Activated CD8-positive, alpha-beta T cell treated with anti-CD3 and anti-CD28 coated beads for 36 hours (primary cell): ENCODE measurements at regions not wholly inside any gene's neighbourhood (a gene's known extent, or its start where the extent isn't known, plus 50 kb on each side); places are given as distances from the start of the nearest gene placed in this dataset.

Experiments used
- ATAC-seq: fragments of 200-7000 bp; cut with Tn5 transposase; one replicate; pipeline ENCODE4 v1.10.0; 2021; ENCODE audit warnings: mild to moderate bottlenecking, moderate library complexity
- CTCF ChIA-PET: fragments of 350-600 bp; sonication (Branson Sonifier 250); formaldehyde crosslinking; loops from one replicate; lab custom pipeline; 2021; ENCODE audit warnings: antibody characterized with exemption; lab: Charles Lee
- POLR2A ChIA-PET: fragments of 350-600 bp; sonication (Branson Sonifier 250); formaldehyde crosslinking; loops from one replicate; lab custom pipeline; 2021; ENCODE audit warnings: antibody characterized with exemption; lab: Charles Lee
- DNase-seq: peaks from one replicate; pipeline ENCODE4 v3.0.0-alpha.2; 2020
- H3K27ac Mint-ChIP-seq: one replicate; pipeline ENCODE4 v1.8.0; 2021; ENCODE audit warnings: mild to moderate bottlenecking, mixed read lengths
- H3K27me3 Mint-ChIP-seq: one replicate; pipeline ENCODE4 v1.8.0; 2021; ENCODE audit warnings: mixed read lengths
- H3K36me3 Mint-ChIP-seq: one replicate; pipeline ENCODE4 v1.8.0; 2021; ENCODE audit warnings: low read depth, mixed read lengths
- H3K4me1 Mint-ChIP-seq: one replicate; pipeline ENCODE4 v1.8.0; 2021; ENCODE audit warnings: low read depth, mixed read lengths
- H3K4me3 Mint-ChIP-seq: one replicate; pipeline ENCODE4 v1.8.0; 2021; ENCODE audit warnings: mild to moderate bottlenecking, moderate library complexity, mixed read lengths
- H3K9me3 Mint-ChIP-seq: one replicate; pipeline ENCODE4 v1.8.0; 2021; ENCODE audit warnings: mixed read lengths
- CTCF ChIP-seq: fragments of 200-600 bp; IDR thresholded peaks from one replicate; pipeline ENCODE4 v1.8.0; 2022; ENCODE audit warnings: antibody characterized with exemption, mild to moderate bottlenecking
- intact Hi-C: fragments of 100-400 bp; cut with micrococcal nuclease; formaldehyde crosslinking; loops from one replicate; pipeline ENCODE4 v1.10.0; 2022

GRCh38 chr3:166456286-166456685, 619.1 kb upstream of the BCHE start:
- H3K9me3 Mint-ChIP-seq = peaks cover 12% of the 10 kb centered on the region
- H3K4me3 Mint-ChIP-seq = no peak overlapping the region
- ChIA-PET CTCF (interaction anchor here (0.7 kb wide), 1 partner anchor 617 kb away, joined by 3 read pairs; no protein-coding TSS in a partner anchor), POLR2A (no interaction called here)
- H3K4me1 Mint-ChIP-seq = no peaks in the 10 kb centered on the region
- DNase-seq (no peak), ATAC-seq (no peak)
- no peak for TF ChIP-seq CTCF
- H3K27ac Mint-ChIP-seq = no peak overlapping the region
- no peaks in the 10 kb centered on the region for H3K27me3 Mint-ChIP-seq
- intact Hi-C loops = no loop called here
- no peaks in the 10 kb centered on the region for H3K36me3 Mint-ChIP-seq

GRCh38 chr3:166455744-166456143, 618.5 kb upstream of the BCHE start:
- Mint-ChIP-seq H3K27ac (no peak overlapping the region), H3K9me3 (peaks cover 12% of the 10 kb centered on the region), H3K4me3 (no peak overlapping the region), H3K36me3 (no peaks in the 10 kb centered on the region), H3K4me1 (no peaks in the 10 kb centered on the region), H3K27me3 (no peaks in the 10 kb centered on the region)
- intact Hi-C loops = no loop called here
- no peak for ATAC-seq
- DNase-seq = no peak
- POLR2A ChIA-PET = no interaction called here
- TF ChIP-seq CTCF = no peak
- CTCF ChIA-PET = interaction anchor here (0.7 kb wide), 1 partner anchor 617 kb away, joined by 3 read pairs; no protein-coding TSS in a partner anchor

GRCh38 chr3:166453478-166453877, 616.3 kb upstream of the BCHE start:
- TF ChIP-seq CTCF = no peak
- no peak overlapping the region for H3K27ac Mint-ChIP-seq
- H3K4me1 Mint-ChIP-seq = no peaks in the 10 kb centered on the region
- H3K4me3 Mint-ChIP-seq = no peak overlapping the region
- no peaks in the 10 kb centered on the region for H3K36me3 Mint-ChIP-seq
- intact Hi-C loops = no loop called here
- ChIA-PET CTCF (no interaction called here), POLR2A (no interaction called here)
- ATAC-seq (no peak), DNase-seq (no peak)
- H3K27me3 Mint-ChIP-seq = no peaks in the 10 kb centered on the region
- peaks cover 8% of the 10 kb centered on the region for H3K9me3 Mint-ChIP-seq

- DNase-seq (no peak), ATAC-seq (no peak)
- no peak overlapping the region for H3K4me3 Mint-ChIP-seq
- no peaks in the 10 kb centered on the region for H3K27me3 Mint-ChIP-seq
- POLR2A ChIA-PET = no interaction called here
- H3K36me3 Mint-ChIP-seq = no peaks in the 10 kb centered on the region
- no peaks in the 10 kb centered on the region for H3K4me1 Mint-ChIP-seq
- CTCF ChIA-PET = no interaction called here
- TF ChIP-seq CTCF = no peak
- peaks cover 3% of the 10 kb centered on the region for H3K9me3 Mint-ChIP-seq
- intact Hi-C loops = no loop called here
- H3K27ac Mint-ChIP-seq = no peak overlapping the region
Observed at GRCh38 chr3:166451997-166452396, 614.8 kb upstream of the BCHE start.

GRCh38 chr3:166447513-166447912, 610.3 kb upstream of the BCHE start:
- TF ChIP-seq CTCF = no peak
- Mint-ChIP-seq H3K27ac (no peak overlapping the region), H3K27me3 (no peaks in the 10 kb centered on the region), H3K4me3 (no peak overlapping the region), H3K36me3 (no peaks in the 10 kb centered on the region), H3K4me1 (no peaks in the 10 kb centered on the region), H3K9me3 (peaks cover 6% of the 10 kb centered on the region)
- ChIA-PET CTCF (no interaction called here), POLR2A (no interaction called here)
- no peak for DNase-seq
- intact Hi-C loops = no loop called here
- no peak for ATAC-seq
